ENCODE measurements at regions not wholly inside any gene's neighbourhood (a gene's known extent, or its start where the extent isn't known, plus 50 kb on each side); places are given as distances from the start of the nearest gene placed in this dataset.

DNA sequence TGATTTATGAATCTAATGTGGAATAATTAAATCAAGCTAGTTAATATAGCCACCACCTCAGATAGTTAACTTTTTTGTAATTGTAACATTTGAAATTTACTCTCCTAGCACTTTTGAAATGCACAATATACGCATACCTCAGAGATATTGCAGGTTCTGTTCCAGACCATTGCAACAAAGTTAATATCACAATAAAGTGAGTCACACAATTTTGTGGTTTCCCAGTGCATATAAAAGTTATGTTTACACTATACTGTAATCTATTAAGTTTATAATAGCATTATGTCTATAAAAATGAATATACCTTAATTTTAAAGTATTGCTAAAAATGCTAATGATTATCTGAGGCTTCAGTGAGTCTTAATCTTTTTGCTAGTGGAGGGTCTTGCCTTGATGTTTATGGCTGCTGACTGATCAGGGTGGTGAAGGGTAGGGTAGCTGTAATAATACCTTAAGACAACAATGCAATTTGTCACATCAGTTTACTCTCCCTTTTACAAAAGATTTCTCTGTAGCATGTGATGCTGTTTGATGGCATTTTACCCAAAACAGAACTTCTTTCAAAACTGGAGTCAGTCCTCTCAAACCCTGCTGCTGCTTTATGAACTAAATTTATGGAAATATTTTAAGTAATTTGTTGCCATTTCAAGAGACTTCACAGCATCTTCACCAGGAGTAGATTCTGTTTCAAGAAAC is 235.1 kb upstream of the ADAMTSL1 start:
- no peak for DNase-seq
- Histone ChIP-seq H3K27ac (no peak overlapping the region), H3K4me3 (no peak overlapping the region), H3K4me1 (no peaks in the 10 kb centered on the region), H3K36me3 (no peaks in the 10 kb centered on the region), H3K9me3 (no peaks in the 10 kb centered on the region), H3K27me3 (ENCODE audit: low read depth) (no peaks in the 10 kb centered on the region)
- TF ChIP-seq, protein P1, sequence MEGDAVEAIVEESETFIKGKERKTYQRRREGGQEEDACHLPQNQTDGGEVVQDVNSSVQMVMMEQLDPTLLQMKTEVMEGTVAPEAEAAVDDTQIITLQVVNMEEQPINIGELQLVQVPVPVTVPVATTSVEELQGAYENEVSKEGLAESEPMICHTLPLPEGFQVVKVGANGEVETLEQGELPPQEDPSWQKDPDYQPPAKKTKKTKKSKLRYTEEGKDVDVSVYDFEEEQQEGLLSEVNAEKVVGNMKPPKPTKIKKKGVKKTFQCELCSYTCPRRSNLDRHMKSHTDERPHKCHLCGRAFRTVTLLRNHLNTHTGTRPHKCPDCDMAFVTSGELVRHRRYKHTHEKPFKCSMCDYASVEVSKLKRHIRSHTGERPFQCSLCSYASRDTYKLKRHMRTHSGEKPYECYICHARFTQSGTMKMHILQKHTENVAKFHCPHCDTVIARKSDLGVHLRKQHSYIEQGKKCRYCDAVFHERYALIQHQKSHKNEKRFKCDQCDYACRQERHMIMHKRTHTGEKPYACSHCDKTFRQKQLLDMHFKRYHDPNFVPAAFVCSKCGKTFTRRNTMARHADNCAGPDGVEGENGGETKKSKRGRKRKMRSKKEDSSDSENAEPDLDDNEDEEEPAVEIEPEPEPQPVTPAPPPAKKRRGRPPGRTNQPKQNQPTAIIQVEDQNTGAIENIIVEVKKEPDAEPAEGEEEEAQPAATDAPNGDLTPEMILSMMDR (IDR thresholded peaks at IDR 0.05): no peak
- ATAC-seq: no peak
- intact Hi-C loops (cut with DNase I): no loop called here

DNA sequence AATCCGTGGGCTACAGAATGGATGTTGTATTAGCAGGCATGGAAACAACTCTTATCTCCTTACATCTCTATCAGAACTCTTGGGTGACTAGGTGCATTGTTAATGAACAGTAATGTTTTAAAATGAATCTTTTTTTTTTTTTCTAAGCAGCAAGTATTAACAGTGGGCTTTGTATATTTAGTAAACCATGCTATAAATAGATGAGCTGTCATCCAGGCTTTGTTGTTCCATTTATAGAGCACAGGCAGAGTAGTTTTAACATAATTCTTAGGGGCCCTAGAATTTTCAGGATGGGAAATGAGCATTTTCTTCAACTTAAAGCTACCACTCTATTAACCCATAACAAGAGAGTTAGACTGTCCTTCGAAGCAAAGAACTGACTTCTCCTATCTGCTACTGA is 233.7 kb upstream of the ADAMTSL1 start:
- no peak for ATAC-seq
- Histone ChIP-seq H3K9me3 (no peaks in the 10 kb centered on the region), H3K27me3 (ENCODE audit: low read depth) (no peaks in the 10 kb centered on the region), H3K4me1 (no peaks in the 10 kb centered on the region), H3K4me3 (no peak overlapping the region), H3K27ac (no peak overlapping the region), H3K36me3 (no peaks in the 10 kb centered on the region)
- intact Hi-C loops (cut with DNase I): no loop called here
- DNase-seq: no peak
- TF ChIP-seq, protein P1 (IDR thresholded peaks at IDR 0.05): no peak

DNA sequence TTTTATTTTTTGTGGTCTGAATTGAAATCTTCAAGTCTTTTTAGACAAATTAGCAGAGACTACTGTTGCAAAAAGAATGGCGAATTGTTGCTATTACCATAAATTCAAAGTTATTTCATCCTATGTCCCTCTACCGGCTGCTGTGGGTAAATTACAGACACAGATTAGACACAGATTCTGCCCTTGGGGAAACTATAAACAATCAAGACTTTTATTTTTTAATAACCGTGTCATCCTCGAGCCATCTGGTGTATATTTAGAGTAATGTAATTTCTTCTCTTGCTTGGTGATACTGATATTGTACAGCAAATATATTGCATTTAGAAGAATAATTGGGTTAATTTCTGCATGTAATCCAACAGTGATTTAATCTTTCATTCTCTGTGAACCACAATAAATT is 228.0 kb upstream of the ADAMTSL1 start:
- H3K36me3 ChIP-seq: no peaks in the 10 kb centered on the region

DNA sequence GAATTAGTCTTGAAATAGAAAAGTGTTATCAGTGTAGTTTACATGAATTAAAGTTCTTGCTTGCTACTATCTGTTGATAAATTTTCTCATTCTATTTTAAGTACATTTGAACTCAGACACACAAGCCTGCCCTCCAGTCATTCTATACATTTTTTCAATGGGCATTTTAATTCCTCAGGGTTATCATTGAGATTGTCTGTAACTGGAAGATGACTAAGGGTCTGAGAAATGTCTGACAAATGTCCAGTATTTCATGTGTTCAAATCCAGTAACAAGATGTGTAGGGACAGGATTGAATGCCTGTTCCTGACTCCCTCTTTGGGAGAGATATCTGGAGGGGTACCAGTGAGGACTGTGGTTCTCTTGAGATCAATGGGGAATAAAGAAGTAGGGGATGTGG is 223.9 kb upstream of the ADAMTSL1 start:
- no peak for DNase-seq
- intact Hi-C loops (cut with DNase I): loop anchor here (10.0 kb wide), 1 partner anchor 775 kb away; no protein-coding TSS in a partner anchor
- Histone ChIP-seq H3K27me3 (ENCODE audit: low read depth) (no peaks in the 10 kb centered on the region), H3K4me1 (no peaks in the 10 kb centered on the region), H3K9me3 (no peaks in the 10 kb centered on the region), H3K36me3 (no peaks in the 10 kb centered on the region), H3K4me3 (no peak overlapping the region), H3K27ac (no peak overlapping the region)
- TF ChIP-seq, protein P1 (IDR thresholded peaks at IDR 0.05): no peak
- no peak for ATAC-seq

More for the DNA sequence above, 228.0 kb upstream of the ADAMTSL1 start:
- H3K4me1 ChIP-seq: no peaks in the 10 kb centered on the region
- no peaks in the 10 kb centered on the region for H3K9me3 ChIP-seq
- H3K27me3 ChIP-seq (ENCODE audit: low read depth): no peaks in the 10 kb centered on the region
- DNase-seq: no peak
- intact Hi-C loops (cut with DNase I): no loop called here
- no peak overlapping the region for H3K4me3 ChIP-seq
- H3K27ac ChIP-seq: no peak overlapping the region
- TF ChIP-seq, protein P1 (IDR thresholded peaks at IDR 0.05): no peak
- ATAC-seq: no peak

DNA sequence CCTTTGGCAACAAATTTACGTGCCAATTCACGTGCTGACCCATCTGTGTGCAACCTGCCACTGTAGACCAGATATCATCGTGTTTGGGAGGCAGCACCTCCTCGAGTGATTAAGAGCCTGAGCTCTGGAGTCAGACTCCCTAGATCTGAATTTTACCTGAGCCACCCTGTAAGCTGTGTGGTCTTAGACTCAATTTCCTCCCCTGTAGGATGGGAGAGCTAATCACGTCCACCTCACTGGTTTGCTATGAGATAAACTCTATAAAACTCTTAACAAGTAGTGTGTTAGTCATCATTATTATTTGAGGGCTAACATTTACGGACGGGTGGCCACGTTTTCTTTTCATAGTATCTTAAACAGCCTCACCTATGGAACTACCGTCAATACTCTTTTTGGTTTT is 220.0 kb upstream of the ADAMTSL1 start:
- TF ChIP-seq, protein P1 (IDR thresholded peaks at IDR 0.05): no peak
- intact Hi-C loops (cut with DNase I): loop anchor here (10.0 kb wide), 1 partner anchor 771 kb away; no protein-coding TSS in a partner anchor
- H3K36me3 ChIP-seq: no peaks in the 10 kb centered on the region
- H3K27ac ChIP-seq: no peak overlapping the region
- H3K27me3 ChIP-seq (ENCODE audit: low read depth): no peaks in the 10 kb centered on the region
- H3K9me3 ChIP-seq: no peaks in the 10 kb centered on the region
- ATAC-seq (no peak), DNase-seq (no peak)
- no peak overlapping the region for H3K4me3 ChIP-seq
- no peaks in the 10 kb centered on the region for H3K4me1 ChIP-seq
